ENCODE measurements at regions not wholly inside any gene's neighbourhood (a gene's known extent, or its start where the extent isn't known, plus 50 kb on each side); places are given as distances from the start of the nearest gene placed in this dataset.

GRCh38 chr1:87644033-87644578 lies 315.4 kb downstream of the LMO4 start:
- POLR2A ChIA-PET: no interaction called here
- no peaks in the 10 kb centered on the region for H3K9me3 Mint-ChIP-seq
- ATAC-seq (ENCODE audit: low read depth) (no peak), DNase-seq (no peak)
- H3K27ac Mint-ChIP-seq: no peak overlapping the region
- no peak overlapping the region for H3K4me3 Mint-ChIP-seq
- H3K4me1 Mint-ChIP-seq: no peaks in the 10 kb centered on the region
- no peaks in the 10 kb centered on the region for H3K27me3 Mint-ChIP-seq
- no peaks in the 10 kb centered on the region for H3K36me3 Mint-ChIP-seq

DNA sequence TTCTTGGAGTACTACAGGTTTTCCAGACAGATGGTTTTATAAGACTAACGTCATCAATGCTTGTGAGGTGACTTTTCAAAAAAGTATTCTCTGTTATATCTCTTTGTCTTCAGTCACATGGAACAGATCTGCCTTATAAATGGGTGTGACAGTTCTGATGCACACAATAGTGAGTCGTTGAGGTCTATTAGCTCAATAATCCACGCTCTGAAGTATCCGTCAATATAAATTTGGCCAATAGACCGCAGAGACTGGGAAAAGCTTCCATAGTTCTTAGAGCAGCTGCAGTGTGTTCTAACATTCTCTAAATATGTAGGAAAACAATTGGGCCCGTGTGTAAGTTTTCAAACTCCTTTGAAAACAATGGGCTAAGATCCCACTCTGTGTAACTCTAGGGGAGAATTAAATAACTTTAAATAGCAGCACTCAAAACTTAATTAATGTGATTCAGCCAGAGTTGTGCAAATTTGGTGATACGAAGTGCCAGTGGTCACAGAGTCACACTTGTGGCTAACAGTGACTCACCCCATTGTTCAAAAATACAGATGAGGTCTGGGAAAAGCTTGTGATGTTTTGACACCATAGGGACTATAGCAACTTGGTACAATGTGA lies 316.0 kb downstream of the LMO4 start:
- H3K9me3 Mint-ChIP-seq: no peaks in the 10 kb centered on the region
- POLR2A ChIA-PET: no interaction called here
- DNase-seq (no peak), ATAC-seq (ENCODE audit: low read depth) (no peak)
- no peak overlapping the region for H3K4me3 Mint-ChIP-seq
- no peaks in the 10 kb centered on the region for H3K36me3 Mint-ChIP-seq
- H3K4me1 Mint-ChIP-seq: no peaks in the 10 kb centered on the region
- no peaks in the 10 kb centered on the region for H3K27me3 Mint-ChIP-seq
- no peak overlapping the region for H3K27ac Mint-ChIP-seq

DNA sequence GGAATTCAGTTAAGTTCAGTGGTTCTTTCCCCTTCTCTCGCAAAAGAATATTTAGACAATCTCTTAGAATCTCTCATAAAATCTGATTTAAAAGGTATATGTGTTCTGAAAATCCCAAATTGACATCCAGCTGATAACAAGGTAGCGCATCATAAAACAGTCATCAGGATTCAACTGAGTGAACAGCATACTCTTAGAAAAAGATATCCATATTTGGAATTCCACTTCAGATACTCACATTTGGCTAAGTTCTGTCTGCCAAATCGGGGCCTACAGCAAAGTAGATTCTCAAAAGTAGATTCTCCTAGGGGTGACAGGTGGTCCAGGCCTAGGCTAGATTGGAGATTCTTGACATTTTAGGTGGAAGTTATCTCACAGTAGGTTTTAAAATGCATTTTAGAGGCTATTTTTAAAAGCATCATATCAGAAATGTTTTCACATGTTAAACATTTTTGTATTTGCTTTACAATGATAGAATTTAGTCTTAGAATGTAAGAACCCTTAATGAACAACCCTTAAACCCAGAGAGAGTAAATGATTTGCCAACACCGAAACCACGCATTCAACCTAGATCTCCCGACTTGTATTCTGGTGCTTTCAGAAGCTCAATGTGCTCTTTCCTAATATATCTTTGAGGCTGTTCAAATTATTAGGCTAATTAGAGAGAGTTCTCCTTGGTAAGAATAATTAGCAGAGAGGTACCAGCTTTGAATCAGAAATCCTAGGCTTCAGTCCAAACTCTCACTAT lies 318.9 kb downstream of the LMO4 start:
- no peaks in the 10 kb centered on the region for H3K4me1 Mint-ChIP-seq
- no peaks in the 10 kb centered on the region for H3K36me3 Mint-ChIP-seq
- POLR2A ChIA-PET: no interaction called here
- no peak overlapping the region for H3K4me3 Mint-ChIP-seq
- ATAC-seq (ENCODE audit: low read depth) (no peak), DNase-seq (no peak)
- H3K27me3 Mint-ChIP-seq: no peaks in the 10 kb centered on the region
- H3K27ac Mint-ChIP-seq: no peak overlapping the region
- no peaks in the 10 kb centered on the region for H3K9me3 Mint-ChIP-seq

GRCh38 chr1:87648323-87649119 lies 319.8 kb downstream of the LMO4 start:
- Mint-ChIP-seq H3K4me3 (no peak overlapping the region), H3K36me3 (no peaks in the 10 kb centered on the region), H3K9me3 (no peaks in the 10 kb centered on the region), H3K27me3 (no peaks in the 10 kb centered on the region), H3K27ac (no peak overlapping the region), H3K4me1 (no peaks in the 10 kb centered on the region)
- ATAC-seq (ENCODE audit: low read depth): no peak
- POLR2A ChIA-PET: no interaction called here
- no peak for DNase-seq

DNA sequence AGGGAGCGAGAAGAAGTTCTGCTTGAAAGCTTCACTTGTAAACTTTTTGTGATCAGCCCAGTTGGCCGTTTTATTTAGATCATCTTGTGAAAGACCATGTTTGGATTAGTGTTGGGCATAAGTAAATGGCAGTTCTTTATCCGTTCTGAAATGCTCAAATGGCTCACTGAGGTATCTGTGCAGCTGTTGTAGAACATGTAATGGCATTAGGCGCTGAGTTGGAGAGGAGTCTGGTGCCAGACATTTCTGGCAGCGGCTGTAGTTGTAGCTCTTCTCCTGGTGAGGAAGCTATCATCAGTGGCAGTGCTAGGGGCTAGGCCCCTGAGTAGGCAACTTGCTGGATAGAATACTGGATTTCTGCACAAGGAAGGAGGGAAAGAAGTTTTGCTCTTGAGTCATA lies 321.6 kb downstream of the LMO4 start:
- no peaks in the 10 kb centered on the region for H3K36me3 Mint-ChIP-seq
- no peak for ATAC-seq (ENCODE audit: low read depth)
- no peak overlapping the region for H3K27ac Mint-ChIP-seq
- H3K27me3 Mint-ChIP-seq: no peaks in the 10 kb centered on the region
- POLR2A ChIA-PET: no interaction called here
- no peak for DNase-seq
- H3K9me3 Mint-ChIP-seq: no peaks in the 10 kb centered on the region
- H3K4me3 Mint-ChIP-seq: no peak overlapping the region
- H3K4me1 Mint-ChIP-seq: no peaks in the 10 kb centered on the region

GRCh38 chr1:87652176-87652575 lies 323.5 kb downstream of the LMO4 start:
- no peak overlapping the region for H3K27ac Mint-ChIP-seq
- POLR2A ChIA-PET: no interaction called here
- no peak for ATAC-seq (ENCODE audit: low read depth)
- H3K4me1 Mint-ChIP-seq: no peaks in the 10 kb centered on the region
- no peaks in the 10 kb centered on the region for H3K27me3 Mint-ChIP-seq
- no peaks in the 10 kb centered on the region for H3K36me3 Mint-ChIP-seq
- no peaks in the 10 kb centered on the region for H3K9me3 Mint-ChIP-seq
- no peak overlapping the region for H3K4me3 Mint-ChIP-seq
- no peak for DNase-seq

DNA sequence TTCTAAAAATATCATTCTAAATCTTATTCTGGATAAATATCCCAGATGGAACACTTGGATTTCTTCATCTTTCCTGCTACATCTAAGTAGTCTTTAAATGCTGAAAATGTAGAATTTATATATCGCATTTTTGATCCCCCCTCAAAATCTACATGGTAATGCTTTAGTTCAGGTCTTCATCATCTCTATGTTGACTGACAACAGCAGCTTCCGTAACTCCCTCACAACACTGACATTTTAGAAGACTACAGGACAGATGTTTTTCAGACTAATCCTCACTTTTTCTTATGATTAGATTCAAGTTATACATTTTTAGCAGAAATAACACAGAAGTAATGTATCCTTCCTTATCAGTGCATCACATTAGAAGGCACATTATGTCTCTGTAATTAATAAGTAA lies 336.5 kb downstream of the LMO4 start:
- no peaks in the 10 kb centered on the region for H3K27me3 Mint-ChIP-seq
- peaks cover 7% of the 10 kb centered on the region for H3K9me3 Mint-ChIP-seq
- H3K4me1 Mint-ChIP-seq: no peaks in the 10 kb centered on the region
- ATAC-seq (ENCODE audit: low read depth): no peak
- no peak for DNase-seq
- H3K36me3 Mint-ChIP-seq: no peaks in the 10 kb centered on the region
- POLR2A ChIA-PET: no interaction called here
- no peak overlapping the region for H3K27ac Mint-ChIP-seq
- H3K4me3 Mint-ChIP-seq: no peak overlapping the region

DNA sequence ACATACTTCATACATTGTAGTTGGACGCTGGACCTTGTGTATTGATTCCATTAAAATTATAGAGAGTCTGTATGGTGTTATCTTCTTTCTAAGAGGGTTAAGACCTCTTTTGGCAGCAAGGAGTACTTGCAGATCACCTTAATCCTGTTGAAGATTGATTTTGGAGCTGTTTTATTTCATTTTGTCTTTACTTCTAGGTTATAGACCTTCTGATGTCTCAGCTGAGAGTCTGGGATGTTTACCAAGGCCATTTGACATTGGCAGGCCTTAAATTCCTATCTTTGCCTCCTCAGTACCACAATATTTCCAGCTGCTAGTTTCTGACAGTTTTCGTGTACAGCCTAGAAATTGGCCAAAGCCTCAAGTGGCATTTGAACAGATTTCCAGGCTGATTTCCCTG lies 338.0 kb downstream of the LMO4 start:
- no peak for DNase-seq
- H3K27ac Mint-ChIP-seq: no peak overlapping the region

GRCh38 chr1:87669674-87670073 lies 341.0 kb downstream of the LMO4 start:
- Mint-ChIP-seq H3K27me3 (no peaks in the 10 kb centered on the region), H3K36me3 (no peaks in the 10 kb centered on the region), H3K4me3 (no peak overlapping the region), H3K9me3 (peaks cover 2% of the 10 kb centered on the region), H3K4me1 (no peaks in the 10 kb centered on the region), H3K27ac (no peak overlapping the region)
- POLR2A ChIA-PET: no interaction called here
- no peak for ATAC-seq (ENCODE audit: low read depth)
- DNase-seq: no peak

More for the DNA sequence above, 338.0 kb downstream of the LMO4 start:
- Mint-ChIP-seq H3K36me3 (no peaks in the 10 kb centered on the region), H3K27me3 (no peaks in the 10 kb centered on the region), H3K4me1 (no peaks in the 10 kb centered on the region), H3K9me3 (peaks cover 2% of the 10 kb centered on the region), H3K4me3 (no peak overlapping the region)
- POLR2A ChIA-PET: no interaction called here
- no peak for ATAC-seq (ENCODE audit: low read depth)

GRCh38 chr1:87673309-87673708 lies 344.6 kb downstream of the LMO4 start:
- Mint-ChIP-seq H3K4me1 (no peaks in the 10 kb centered on the region), H3K36me3 (no peaks in the 10 kb centered on the region), H3K9me3 (no peaks in the 10 kb centered on the region), H3K4me3 (no peak overlapping the region), H3K27me3 (no peaks in the 10 kb centered on the region), H3K27ac (no peak overlapping the region)
- POLR2A ChIA-PET: no interaction called here
- DNase-seq: no peak
- ATAC-seq (ENCODE audit: low read depth): no peak

DNA sequence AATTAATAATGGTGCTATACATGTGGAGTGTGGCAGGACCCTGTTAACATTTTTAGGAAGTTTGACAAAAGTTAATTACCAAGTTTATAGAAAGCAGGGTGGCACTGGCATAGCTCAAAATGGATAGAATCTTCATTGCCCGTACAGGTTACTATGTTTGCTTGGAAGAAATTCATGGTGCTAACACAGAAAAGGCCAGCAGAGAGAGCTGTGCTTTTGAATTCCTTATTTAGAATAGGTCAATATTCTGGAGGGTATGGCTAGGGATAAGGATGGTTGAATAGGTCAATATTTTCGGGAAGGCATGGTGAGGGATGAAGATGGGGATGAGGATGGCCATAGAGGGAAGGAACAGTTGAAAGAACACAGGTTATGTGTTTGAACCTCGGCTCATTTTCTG lies 345.1 kb downstream of the LMO4 start:
- DNase-seq: no peak
- H3K27me3 Mint-ChIP-seq: no peaks in the 10 kb centered on the region
- ATAC-seq (ENCODE audit: low read depth): no peak
- H3K9me3 Mint-ChIP-seq: no peaks in the 10 kb centered on the region
- no peak overlapping the region for H3K4me3 Mint-ChIP-seq
- H3K4me1 Mint-ChIP-seq: no peaks in the 10 kb centered on the region
- no peak overlapping the region for H3K27ac Mint-ChIP-seq
- no peaks in the 10 kb centered on the region for H3K36me3 Mint-ChIP-seq
- POLR2A ChIA-PET: no interaction called here

GRCh38 chr1:87674791-87675190 lies 346.1 kb downstream of the LMO4 start:
- Mint-ChIP-seq H3K4me1 (no peaks in the 10 kb centered on the region), H3K9me3 (no peaks in the 10 kb centered on the region), H3K27me3 (no peaks in the 10 kb centered on the region), H3K27ac (no peak overlapping the region), H3K4me3 (no peak overlapping the region), H3K36me3 (no peaks in the 10 kb centered on the region)
- ATAC-seq (ENCODE audit: low read depth) (no peak), DNase-seq (no peak)
- POLR2A ChIA-PET: no interaction called here

GRCh38 chr1:87678266-87678665 lies 349.6 kb downstream of the LMO4 start:
- ATAC-seq (ENCODE audit: low read depth): no peak

DNA sequence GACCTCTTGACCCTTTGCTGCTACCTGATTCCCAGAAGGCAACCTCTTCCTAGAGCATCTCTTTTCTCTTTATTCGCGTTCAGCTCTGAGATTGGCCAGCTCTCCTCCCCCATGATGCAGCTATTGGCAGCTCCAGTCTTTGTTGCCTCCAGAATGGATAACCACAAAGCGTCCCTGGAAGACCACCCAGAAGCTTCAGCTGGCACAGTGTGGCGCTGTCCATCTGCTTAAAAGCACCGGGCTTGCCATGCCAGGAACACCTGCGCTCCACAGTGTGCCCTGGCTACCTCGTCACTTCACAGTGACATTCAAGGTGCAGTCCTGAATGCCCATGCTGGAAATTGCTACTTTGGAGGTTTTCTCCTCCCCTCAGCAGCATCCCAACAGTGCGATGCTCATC lies 353.9 kb downstream of the LMO4 start:
- H3K9me3 Mint-ChIP-seq: no peaks in the 10 kb centered on the region
- H3K36me3 Mint-ChIP-seq: no peaks in the 10 kb centered on the region
- H3K4me3 Mint-ChIP-seq: no peak overlapping the region
- peaks cover 2% of the 10 kb centered on the region for H3K4me1 Mint-ChIP-seq
- H3K27ac Mint-ChIP-seq: no peak overlapping the region
- no peak for ATAC-seq (ENCODE audit: low read depth)
- no peak for DNase-seq
- POLR2A ChIA-PET: no interaction called here
- no peaks in the 10 kb centered on the region for H3K27me3 Mint-ChIP-seq

More at GRCh38 chr1:87678266-87678665, 349.6 kb downstream of the LMO4 start:
- no peak overlapping the region for H3K4me3 Mint-ChIP-seq
- H3K4me1 Mint-ChIP-seq: no peaks in the 10 kb centered on the region
- no peaks in the 10 kb centered on the region for H3K27me3 Mint-ChIP-seq
- H3K36me3 Mint-ChIP-seq: no peaks in the 10 kb centered on the region
- POLR2A ChIA-PET: no interaction called here
- H3K9me3 Mint-ChIP-seq: no peaks in the 10 kb centered on the region
- DNase-seq: no peak
- H3K27ac Mint-ChIP-seq: no peak overlapping the region
